Trophoblast cell (in vitro differentiated cells and primary cell): ENCODE measurements at regions not wholly inside any gene's neighbourhood (a gene's known extent, or its start where the extent isn't known, plus 50 kb on each side); places are given as distances from the start of the nearest gene placed in this dataset.

Experiments
- DNase-seq, 2 donors: peaks; one replicate each; pipeline ENCODE4 v3.0.0-alpha.2; 2016
- H2AFZ ChIP-seq: 2 replicates; pipeline ENCODE4 v1.6.1; 2013; ENCODE audit warnings: low read length, moderate library complexity, mild to moderate bottlenecking; ENCODE audit not compliant: insufficient read depth, poor library complexity
- H2AK5ac ChIP-seq: 2 replicates; pipeline ENCODE4 v1.6.1; 2013; ENCODE audit warnings: mild to moderate bottlenecking, low read length
- H2BK120ac ChIP-seq: 2 replicates; pipeline ENCODE4 v1.6.1; 2013; ENCODE audit warnings: low read length, mild to moderate bottlenecking, moderate library complexity; ENCODE audit not compliant: insufficient read depth, poor library complexity
- H2BK12ac ChIP-seq: 2 replicates; pipeline ENCODE4 v1.6.1; 2013; ENCODE audit warnings: mild to moderate bottlenecking, low read length, moderate library complexity
- H2BK5ac ChIP-seq: 2 replicates; pipeline ENCODE4 v1.6.1; 2013; ENCODE audit warnings: low read length, low read depth, moderate library complexity, mild to moderate bottlenecking; ENCODE audit not compliant: poor library complexity
- H3K14ac ChIP-seq: 2 replicates; pipeline ENCODE4 v1.6.1; 2013; ENCODE audit warnings: mild to moderate bottlenecking, low read length
- H3K18ac ChIP-seq: 2 replicates; pipeline ENCODE4 v1.6.1; 2013; ENCODE audit warnings: mild to moderate bottlenecking, low read length
- H3K23ac ChIP-seq: 2 replicates; pipeline ENCODE4 v1.6.1; 2013; ENCODE audit warnings: low read length
- H3K27ac ChIP-seq: 2 replicates; pipeline ENCODE4 v1.5.1; 2013; ENCODE audit warnings: low read depth, mild to moderate bottlenecking, inconsistent platforms, low read length, moderate library complexity
- H3K27me3 ChIP-seq: 2 replicates; pipeline ENCODE4 v1.6.1; 2013; ENCODE audit warnings: inconsistent platforms, mild to moderate bottlenecking, low read length, moderate library complexity; ENCODE audit not compliant: insufficient read depth
- H3K36me3 ChIP-seq, 2 experiments: 1 replicate in 1 of 2; 2 replicates in 1 of 2; pipeline ENCODE4 v1.6.1; 2013; ENCODE audit warnings: low read length in 2 of 2, mild to moderate bottlenecking in 2 of 2, moderate library complexity in 1 of 2; ENCODE audit not compliant: insufficient read depth in 2 of 2, control insufficient read depth in 1 of 2
- H3K4ac ChIP-seq: 2 replicates; pipeline ENCODE4 v1.6.1; 2013; ENCODE audit warnings: low read depth, mild to moderate bottlenecking, low read length, moderate library complexity
- H3K4me1 ChIP-seq, 2 experiments: 1 replicate in 1 of 2; 2 replicates in 1 of 2; pipeline ENCODE4 v1.6.1; 2013; ENCODE audit warnings: low read length in 2 of 2, mild to moderate bottlenecking in 2 of 2, moderate library complexity in 1 of 2; ENCODE audit not compliant: insufficient read depth in 2 of 2, control insufficient read depth in 1 of 2
- H3K4me2 ChIP-seq: 2 replicates; pipeline ENCODE4 v1.6.1; 2013; ENCODE audit warnings: inconsistent platforms, mild to moderate bottlenecking, low read length, moderate library complexity
- H3K4me3 ChIP-seq: 2 replicates; pipeline ENCODE4 v1.5.1; 2013; ENCODE audit warnings: mild to moderate bottlenecking, low read depth, low read length, inconsistent platforms
- H3K79me1 ChIP-seq: one replicate; pipeline ENCODE4 v1.6.1; 2013; ENCODE audit warnings: low read length
- H3K79me2 ChIP-seq: 2 replicates; pipeline ENCODE4 v1.6.1; 2013; ENCODE audit warnings: low read length, mild to moderate bottlenecking; ENCODE audit not compliant: control insufficient read depth, insufficient read depth, poor library complexity
- H3K9ac ChIP-seq: 2 replicates; pipeline ENCODE4 v1.6.1; 2013; ENCODE audit warnings: mild to moderate bottlenecking, low read length
- H3K9me3 ChIP-seq: 2 replicates; pipeline ENCODE4 v1.6.1; 2013; ENCODE audit warnings: low read depth, mild to moderate bottlenecking, control low read depth, inconsistent platforms, low read length; ENCODE audit not compliant: insufficient read depth
- H4K12ac ChIP-seq: 2 replicates; pipeline ENCODE4 v1.6.1; 2013; ENCODE audit warnings: low read depth, mild to moderate bottlenecking, low read length, moderate library complexity
- H4K8ac ChIP-seq: 2 replicates; pipeline ENCODE4 v1.6.1; 2013; ENCODE audit warnings: low read depth, mild to moderate bottlenecking, low read length, moderate library complexity
- H4K91ac ChIP-seq: one replicate; pipeline ENCODE4 v1.6.1; 2013; ENCODE audit warnings: low read depth, mild to moderate bottlenecking, low read length, moderate library complexity
- WGBS: extraction: QIAGEN DNeasy Blood & Tissue Kit; methylation state at CpG from one replicate; pipeline ENCODE4 v1.1.7; 2013; ENCODE audit warnings: missing lambda C conversion rate; ENCODE audit not compliant: insufficient read length, insufficient coverage; ENCODE audit errors: extremely low coverage; 5-methylcytosine and 5-hydroxymethylcytosine counted together

GRCh38 chr11:91326280-91326679 lies 898.3 kb upstream of the FAT3 start:
- H3K23ac ChIP-seq, result no peak overlapping the region
- no peak overlapping the region for H3K18ac ChIP-seq
- no CpG with 5 or more reads among the region's 2 CpGs for WGBS

DNA sequence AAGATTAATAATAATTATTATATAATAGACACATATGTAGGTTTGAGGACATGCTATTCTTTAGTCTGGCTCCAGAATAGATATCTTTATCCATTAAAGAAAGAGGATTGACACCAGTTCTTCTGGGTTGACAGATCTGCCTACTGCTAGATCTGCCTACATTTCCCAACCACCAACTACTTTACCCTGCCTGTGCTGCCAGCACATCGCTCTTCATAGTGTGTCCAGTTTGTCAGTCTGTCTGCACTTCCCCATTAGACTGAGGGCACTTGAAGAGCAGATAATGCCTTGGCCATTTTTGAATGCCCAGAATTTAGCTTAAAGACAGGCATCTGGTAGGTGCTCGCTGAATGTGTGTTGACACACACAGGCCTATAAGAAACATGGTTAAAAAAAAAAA lies 910.1 kb upstream of the FAT3 start:
- WGBS, result no CpG with 5 or more reads among the region's 2 CpGs
- Histone ChIP-seq H2BK120ac (no peak overlapping the region), H3K18ac (no peak overlapping the region), H2BK12ac (no peak overlapping the region), H3K4me2 (no peak overlapping the region), H3K79me2 (no peaks in the 10 kb centered on the region), H3K4me3 (no peak overlapping the region), H3K27ac (no peak overlapping the region), H3K27me3 (no peaks in the 10 kb centered on the region), H3K4ac (no peak overlapping the region), H4K12ac (no peak overlapping the region), H2AK5ac (no peak overlapping the region), H3K9me3 (no peaks in the 10 kb centered on the region), H3K79me1 (no peaks in the 10 kb centered on the region), H3K14ac (no peak overlapping the region), H3K23ac (no peak overlapping the region), H2AFZ (no peak overlapping the region), H3K9ac (no peak overlapping the region), H3K4me1 (no peaks in the 10 kb centered on the region), H3K36me3 (no peaks in the 10 kb centered on the region), H4K91ac (no peak overlapping the region), H2BK5ac (no peak overlapping the region), H4K8ac (no peak overlapping the region)
- DNase-seq, result no peak

More at GRCh38 chr11:91326280-91326679, 898.3 kb upstream of the FAT3 start:
- peaks cover 4% of the 10 kb centered on the region for H3K9me3 ChIP-seq
- H3K4me1 ChIP-seq, result no peaks in the 10 kb centered on the region
- no peak overlapping the region for H3K4ac ChIP-seq
- H3K79me2 ChIP-seq, result no peaks in the 10 kb centered on the region
- no peak overlapping the region for H2AK5ac ChIP-seq
- H2BK5ac ChIP-seq, result no peak overlapping the region
- no peaks in the 10 kb centered on the region for H3K36me3 ChIP-seq
- H4K12ac ChIP-seq, result no peak overlapping the region
- no peak overlapping the region for H3K27ac ChIP-seq
- H3K9ac ChIP-seq, result no peak overlapping the region
- H2AFZ ChIP-seq, result no peak overlapping the region
- DNase-seq, result no peak
- no peak overlapping the region for H2BK12ac ChIP-seq
- no peak overlapping the region for H3K4me3 ChIP-seq
- no peak overlapping the region for H4K8ac ChIP-seq
- no peak overlapping the region for H2BK120ac ChIP-seq
- H3K27me3 ChIP-seq, result no peaks in the 10 kb centered on the region
- H3K4me2 ChIP-seq, result no peak overlapping the region
- H3K14ac ChIP-seq, result no peak overlapping the region
- no peaks in the 10 kb centered on the region for H3K79me1 ChIP-seq
- no peak overlapping the region for H4K91ac ChIP-seq

DNA sequence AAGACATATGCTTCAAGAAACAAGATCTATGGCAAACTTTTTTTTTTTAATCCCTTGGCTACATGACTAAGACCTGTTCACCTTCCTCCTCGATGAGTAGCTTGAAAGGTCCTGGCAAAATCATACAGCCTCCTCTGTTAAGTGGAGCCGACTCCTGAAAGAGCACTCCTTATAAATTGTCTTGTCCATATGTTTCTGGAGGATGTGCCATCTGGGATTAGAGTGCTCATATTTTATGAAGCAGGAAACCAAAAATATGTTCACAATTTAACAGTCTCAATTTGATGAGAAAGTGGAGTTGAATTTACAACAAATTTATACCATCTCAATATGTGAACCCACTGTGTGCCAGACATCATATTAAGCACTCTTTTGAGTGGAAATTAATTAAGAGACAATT lies 912.1 kb upstream of the FAT3 start:
- no peak overlapping the region for H2BK120ac ChIP-seq
- H4K12ac ChIP-seq, result no peak overlapping the region
- H3K4me2 ChIP-seq, result no peak overlapping the region
- H3K4ac ChIP-seq, result no peak overlapping the region
- H4K8ac ChIP-seq, result no peak overlapping the region
- no peak overlapping the region for H3K14ac ChIP-seq
- H3K9me3 ChIP-seq, result no peaks in the 10 kb centered on the region
- H3K18ac ChIP-seq, result no peak overlapping the region
- H2BK12ac ChIP-seq, result no peak overlapping the region
- no peaks in the 10 kb centered on the region for H3K79me1 ChIP-seq
- WGBS, result no CpG with 5 or more reads among the region's 2 CpGs
- H2BK5ac ChIP-seq, result no peak overlapping the region
- H3K4me1 ChIP-seq, result no peaks in the 10 kb centered on the region
- H3K27me3 ChIP-seq, result no peaks in the 10 kb centered on the region
- no peak overlapping the region for H2AFZ ChIP-seq
- H2AK5ac ChIP-seq, result no peak overlapping the region
- H3K9ac ChIP-seq, result no peak overlapping the region
- no peak overlapping the region for H3K23ac ChIP-seq
- no peak overlapping the region for H3K4me3 ChIP-seq
- no peak overlapping the region for H3K27ac ChIP-seq
- DNase-seq, result no peak
- H4K91ac ChIP-seq, result no peak overlapping the region
- H3K79me2 ChIP-seq, result no peaks in the 10 kb centered on the region
- no peaks in the 10 kb centered on the region for H3K36me3 ChIP-seq

DNA sequence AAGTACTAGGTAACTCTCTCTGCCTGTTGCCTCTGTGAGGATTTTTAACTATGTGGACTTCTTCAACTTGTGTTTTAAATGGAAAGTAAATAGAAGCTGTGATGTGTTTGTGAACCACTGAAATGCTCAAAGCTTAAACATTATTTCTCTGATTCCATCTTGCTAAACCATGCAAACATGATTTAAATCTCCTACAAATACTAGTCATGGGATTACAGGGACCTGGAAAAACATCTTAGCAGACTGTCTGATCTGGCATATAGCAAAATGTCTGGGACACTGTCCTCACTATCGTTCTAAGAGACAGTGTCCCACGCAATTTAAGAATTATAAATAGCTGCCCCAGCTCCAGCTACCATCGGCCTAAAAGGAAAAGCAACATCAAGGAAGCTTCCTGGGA lies 914.5 kb upstream of the FAT3 start:
- Histone ChIP-seq H3K14ac (no peak overlapping the region), H3K9me3 (no peaks in the 10 kb centered on the region), H3K79me1 (no peaks in the 10 kb centered on the region), H3K79me2 (no peaks in the 10 kb centered on the region), H3K9ac (no peak overlapping the region), H2AFZ (no peak overlapping the region), H3K27me3 (no peaks in the 10 kb centered on the region), H3K27ac (no peak overlapping the region), H2AK5ac (no peak overlapping the region), H2BK12ac (no peak overlapping the region), H3K23ac (no peak overlapping the region), H3K4me3 (no peak overlapping the region), H2BK5ac (no peak overlapping the region), H4K91ac (no peak overlapping the region), H4K12ac (no peak overlapping the region), H3K36me3 (no peaks in the 10 kb centered on the region), H2BK120ac (no peak overlapping the region), H3K4me2 (no peak overlapping the region), H3K18ac (no peak overlapping the region), H3K4ac (no peak overlapping the region), H4K8ac (no peak overlapping the region), H3K4me1 (no peaks in the 10 kb centered on the region)
- no peak for DNase-seq
- WGBS, result no CpG with 5 or more reads among the region's 3 CpGs
